ENCODE measurements at regions not wholly inside any gene's neighbourhood (a gene's known extent, or its start where the extent isn't known, plus 50 kb on each side); places are given as distances from the start of the nearest gene placed in this dataset.

GRCh38 chr12:102726686-102727085, 190.4 kb downstream of the PAH start:
- 71 to 78% methylated on average over 4 of the region's 4 CpGs for whole genome bisulfite sequencing, 2 donors
- no peak overlapping the region for H3K4me3 ChIP-seq (ENCODE audit: low read depth, poor library complexity, severe bottlenecking)
- intact Hi-C loops (cut with DNase I; ENCODE audit: low total_unique reads) = no loop called here
- no peak for DNase-seq (ENCODE audit: low spot score in 2 of 2)
- TF ChIP-seq POLR2A (IDR thresholded peaks at IDR 0.05) = no peak
- TF ChIP-seq, protein P1, sequence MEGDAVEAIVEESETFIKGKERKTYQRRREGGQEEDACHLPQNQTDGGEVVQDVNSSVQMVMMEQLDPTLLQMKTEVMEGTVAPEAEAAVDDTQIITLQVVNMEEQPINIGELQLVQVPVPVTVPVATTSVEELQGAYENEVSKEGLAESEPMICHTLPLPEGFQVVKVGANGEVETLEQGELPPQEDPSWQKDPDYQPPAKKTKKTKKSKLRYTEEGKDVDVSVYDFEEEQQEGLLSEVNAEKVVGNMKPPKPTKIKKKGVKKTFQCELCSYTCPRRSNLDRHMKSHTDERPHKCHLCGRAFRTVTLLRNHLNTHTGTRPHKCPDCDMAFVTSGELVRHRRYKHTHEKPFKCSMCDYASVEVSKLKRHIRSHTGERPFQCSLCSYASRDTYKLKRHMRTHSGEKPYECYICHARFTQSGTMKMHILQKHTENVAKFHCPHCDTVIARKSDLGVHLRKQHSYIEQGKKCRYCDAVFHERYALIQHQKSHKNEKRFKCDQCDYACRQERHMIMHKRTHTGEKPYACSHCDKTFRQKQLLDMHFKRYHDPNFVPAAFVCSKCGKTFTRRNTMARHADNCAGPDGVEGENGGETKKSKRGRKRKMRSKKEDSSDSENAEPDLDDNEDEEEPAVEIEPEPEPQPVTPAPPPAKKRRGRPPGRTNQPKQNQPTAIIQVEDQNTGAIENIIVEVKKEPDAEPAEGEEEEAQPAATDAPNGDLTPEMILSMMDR (IDR thresholded peaks at IDR 0.05) = no peak

GRCh38 chr12:102722147-102722546, 194.9 kb downstream of the PAH start:
- intact Hi-C loops (cut with DNase I; ENCODE audit: low total_unique reads) = no loop called here
- 88 to 90% methylated on average over 2 of the region's 2 CpGs for WGBS, 2 donors
- TF ChIP-seq, protein P1 (IDR thresholded peaks at IDR 0.05) = no peak
- no peak for TF ChIP-seq POLR2A (IDR thresholded peaks at IDR 0.05)
- H3K4me3 ChIP-seq (ENCODE audit: low read depth, poor library complexity, severe bottlenecking) = no peak overlapping the region
- no peak for DNase-seq (ENCODE audit: low spot score in 2 of 2)

GRCh38 chr12:102708108-102708507, 208.9 kb downstream of the PAH start:
- TF ChIP-seq, protein P1 (IDR thresholded peaks at IDR 0.05) = no peak
- TF ChIP-seq POLR2A (IDR thresholded peaks at IDR 0.05) = no peak
- H3K4me3 ChIP-seq (ENCODE audit: low read depth, poor library complexity, severe bottlenecking) = no peak overlapping the region
- intact Hi-C loops (cut with DNase I; ENCODE audit: low total_unique reads) = no loop called here
- no peak for DNase-seq (ENCODE audit: low spot score in 2 of 2)
- 64 to 77% methylated on average over 3 of the region's 3 CpGs for WGBS, 2 donors

GRCh38 chr12:102702447-102703114, 214.5 kb downstream of the PAH start:
- intact Hi-C loops (cut with DNase I; ENCODE audit: low total_unique reads) = no loop called here
- 43 to 47% methylated on average over 6 of the region's 6 CpGs for WGBS, 2 donors
- no peak overlapping the region for H3K4me3 ChIP-seq (ENCODE audit: low read depth, poor library complexity, severe bottlenecking)
- peak; percentile 52 to 86 for DNase-seq (ENCODE audit: low spot score in 2 of 2)
- TF ChIP-seq, protein P1 (IDR thresholded peaks at IDR 0.05) = no peak
- TF ChIP-seq POLR2A (IDR thresholded peaks at IDR 0.05) = no peak

DNA sequence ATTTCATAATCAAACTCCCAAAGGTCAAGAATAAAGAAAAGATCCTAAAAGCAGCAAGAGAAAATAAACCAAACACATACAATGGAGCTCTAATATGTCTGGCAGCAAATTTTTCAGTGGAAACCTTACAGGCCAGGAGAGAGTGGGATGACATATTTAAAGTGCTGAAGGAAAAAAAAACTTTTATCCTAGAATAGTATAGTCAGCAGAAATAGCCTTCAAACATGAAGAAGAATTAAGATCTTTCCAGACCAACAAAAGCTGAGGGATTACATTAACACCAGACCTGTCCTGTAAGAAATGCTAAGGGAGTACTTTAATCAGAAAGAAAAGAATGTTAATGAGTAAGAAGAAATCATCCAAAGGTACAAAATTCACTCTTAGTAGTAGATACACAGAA, 215.7 kb upstream of the IGF1 start:
- no peak overlapping the region for H3K4me3 ChIP-seq (ENCODE audit: low read depth, poor library complexity, severe bottlenecking)
- TF ChIP-seq, protein P1 (IDR thresholded peaks at IDR 0.05) = no peak
- no peak for TF ChIP-seq POLR2A (IDR thresholded peaks at IDR 0.05)
- intact Hi-C loops (cut with DNase I; ENCODE audit: low total_unique reads) = no loop called here
- DNase-seq (ENCODE audit: low spot score in 2 of 2) = no peak

DNA sequence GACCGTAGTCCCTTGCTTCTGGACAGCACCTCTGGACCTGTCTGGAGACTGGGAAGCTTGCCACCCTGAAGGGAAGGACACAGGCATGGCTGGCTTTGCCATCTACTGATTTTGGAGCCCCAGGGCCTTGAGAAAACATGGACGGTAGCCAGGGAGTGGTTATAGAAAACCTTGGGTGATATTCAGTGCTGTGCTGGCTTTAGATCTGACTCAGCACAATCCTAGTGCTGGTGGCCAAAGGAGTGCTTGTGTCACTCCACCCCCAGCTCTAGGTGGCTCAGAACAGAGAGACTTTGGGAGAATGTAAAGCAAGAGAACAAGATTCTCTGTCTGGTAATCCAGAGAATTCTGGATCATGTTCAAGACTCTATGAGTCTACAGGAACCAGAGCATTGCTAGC, 214.5 kb upstream of the IGF1 start:
- no peak overlapping the region for H3K4me3 ChIP-seq (ENCODE audit: low read depth, poor library complexity, severe bottlenecking)
- 80 to 84% methylated on average over 2 of the region's 2 CpGs for WGBS, 2 donors
- intact Hi-C loops (cut with DNase I; ENCODE audit: low total_unique reads) = no loop called here
- TF ChIP-seq POLR2A (IDR thresholded peaks at IDR 0.05) = no peak
- TF ChIP-seq, protein P1 (IDR thresholded peaks at IDR 0.05) = no peak
- no peak for DNase-seq (ENCODE audit: low spot score in 2 of 2)

Measured in lower leg skin (tissue), 4 donors.